RWPE2 (cell line): ENCODE measurements at regions not wholly inside any gene's neighbourhood (a gene's known extent, or its start where the extent isn't known, plus 50 kb on each side); places are given as distances from the start of the nearest gene placed in this dataset.
A peak's percentile ranks its signal among the peaks of the same experiment; 100 is the strongest.

Source experiments
- ATAC-seq: fragments of 200-7000 bp; cut with Tn5 transposase; 3 replicates; pipeline ENCODE4 v1.9.1; 2021; ENCODE audit warnings: low read depth
- DNase-seq: peaks from one replicate; pipeline ENCODE4 v3.0.0-alpha.2; 2020; ENCODE audit warnings: low spot score
- H3K27ac ChIP-seq: fragments of 450-650 bp; 2 replicates; pipeline ENCODE4 v1.5.1; 2017; ENCODE audit warnings: mild to moderate bottlenecking; ENCODE audit not compliant: poor library complexity, severe bottlenecking
- H3K27me3 ChIP-seq: fragments of 250-450 bp; sonication (Bioruptor Pico); 2 replicates; pipeline ENCODE4 v1.5.1; 2021; ENCODE audit warnings: mild to moderate bottlenecking, moderate library complexity; ENCODE audit not compliant: insufficient read depth, poor library complexity, severe bottlenecking
- H3K36me3 ChIP-seq: fragments of 250-450 bp; sonication (Bioruptor Pico); 2 replicates; pipeline ENCODE4 v1.5.1; 2020; ENCODE audit warnings: low read depth, mild to moderate bottlenecking, moderate library complexity
- H3K4me1 ChIP-seq: fragments of 250-450 bp; sonication (Bioruptor Pico); 2 replicates; pipeline ENCODE4 v1.5.1; 2021; ENCODE audit warnings: mild to moderate bottlenecking, moderate library complexity; ENCODE audit not compliant: insufficient read depth, poor library complexity, severe bottlenecking
- H3K4me3 ChIP-seq: fragments of 250-450 bp; sonication (Bioruptor Pico); 2 replicates; pipeline ENCODE4 v1.5.1; 2021; ENCODE audit warnings: mild to moderate bottlenecking, moderate library complexity; ENCODE audit not compliant: severe bottlenecking
- H3K9me3 ChIP-seq: fragments of 250-450 bp; sonication (Bioruptor Pico); 2 replicates; pipeline ENCODE4 v1.5.1; 2021; ENCODE audit warnings: mild to moderate bottlenecking, moderate library complexity; ENCODE audit not compliant: severe bottlenecking
- TF ChIP-seq, protein P1 (sequence below): fragments of 450-650 bp; IDR thresholded peaks from one replicate; pipeline ENCODE4 v1.5.1; 2017; ENCODE audit warnings: mild to moderate bottlenecking, moderate library complexity; ENCODE audit not compliant: poor library complexity, severe bottlenecking

DNA sequence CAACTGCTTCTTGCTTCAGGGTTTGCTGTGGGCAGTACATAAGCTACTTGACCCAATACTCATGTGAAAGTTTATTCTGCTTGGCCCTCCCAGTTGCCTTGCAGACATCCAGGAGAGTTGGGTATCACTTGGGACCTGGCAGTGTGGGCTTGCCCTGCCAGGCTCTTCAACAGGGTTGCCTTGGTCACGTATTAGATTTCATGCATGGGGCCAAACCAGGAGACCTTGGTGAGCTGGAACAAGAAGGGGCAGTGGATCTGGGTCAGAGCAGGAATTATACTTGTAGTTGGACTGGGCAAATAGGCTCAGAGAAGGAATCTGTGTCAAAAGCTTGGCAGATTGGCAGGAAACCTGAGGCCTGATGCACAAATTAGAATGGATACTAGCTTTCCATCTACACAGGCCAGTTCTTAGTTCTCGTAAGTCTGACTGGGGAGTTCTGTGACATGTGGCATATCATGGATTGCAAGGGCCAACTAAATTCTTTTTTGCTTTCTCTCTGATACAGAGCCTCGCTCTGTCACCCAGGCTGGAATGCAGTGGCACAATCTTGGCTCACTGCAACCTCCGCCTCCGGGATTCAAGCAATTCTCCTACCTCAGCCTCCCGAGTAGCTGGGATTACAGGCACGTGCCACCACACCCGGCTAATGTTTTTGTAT is 192.6 kb upstream of the SERP2 start:
- Histone ChIP-seq H3K27ac (peak overlapping the region; percentile 25), H3K4me3 (no peak overlapping the region), H3K4me1 (peaks cover 11% of the 10 kb centered on the region), H3K36me3 (no peaks in the 10 kb centered on the region), H3K27me3 (no peaks in the 10 kb centered on the region), H3K9me3 (no peaks in the 10 kb centered on the region)
- no peak for DNase-seq
- ATAC-seq: no peak
- TF ChIP-seq, protein P1, sequence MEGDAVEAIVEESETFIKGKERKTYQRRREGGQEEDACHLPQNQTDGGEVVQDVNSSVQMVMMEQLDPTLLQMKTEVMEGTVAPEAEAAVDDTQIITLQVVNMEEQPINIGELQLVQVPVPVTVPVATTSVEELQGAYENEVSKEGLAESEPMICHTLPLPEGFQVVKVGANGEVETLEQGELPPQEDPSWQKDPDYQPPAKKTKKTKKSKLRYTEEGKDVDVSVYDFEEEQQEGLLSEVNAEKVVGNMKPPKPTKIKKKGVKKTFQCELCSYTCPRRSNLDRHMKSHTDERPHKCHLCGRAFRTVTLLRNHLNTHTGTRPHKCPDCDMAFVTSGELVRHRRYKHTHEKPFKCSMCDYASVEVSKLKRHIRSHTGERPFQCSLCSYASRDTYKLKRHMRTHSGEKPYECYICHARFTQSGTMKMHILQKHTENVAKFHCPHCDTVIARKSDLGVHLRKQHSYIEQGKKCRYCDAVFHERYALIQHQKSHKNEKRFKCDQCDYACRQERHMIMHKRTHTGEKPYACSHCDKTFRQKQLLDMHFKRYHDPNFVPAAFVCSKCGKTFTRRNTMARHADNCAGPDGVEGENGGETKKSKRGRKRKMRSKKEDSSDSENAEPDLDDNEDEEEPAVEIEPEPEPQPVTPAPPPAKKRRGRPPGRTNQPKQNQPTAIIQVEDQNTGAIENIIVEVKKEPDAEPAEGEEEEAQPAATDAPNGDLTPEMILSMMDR: no peak

DNA sequence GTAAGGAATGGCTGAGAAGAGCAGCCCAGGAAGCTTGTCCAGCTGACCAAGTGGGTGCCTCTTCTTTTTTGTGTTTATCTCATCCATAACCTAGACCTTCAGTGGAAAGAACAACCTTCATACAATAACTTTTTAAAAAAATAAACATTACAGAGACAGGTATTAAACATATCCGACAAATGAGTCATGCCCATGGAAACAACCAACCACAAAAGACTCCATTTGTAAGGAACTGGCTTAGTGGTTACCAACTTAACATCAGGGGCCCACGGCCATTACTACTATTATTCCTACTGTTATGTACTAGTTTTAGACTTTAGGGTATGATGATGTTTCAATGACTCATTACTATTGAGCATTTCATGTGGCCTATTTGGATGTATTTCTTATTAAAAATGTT is 191.7 kb upstream of the SERP2 start:
- no peak overlapping the region for H3K4me3 ChIP-seq
- DNase-seq (no peak), ATAC-seq (peak; percentile 59)
- no peaks in the 10 kb centered on the region for H3K27me3 ChIP-seq
- H3K9me3 ChIP-seq: no peaks in the 10 kb centered on the region
- TF ChIP-seq, protein P1: no peak
- peak overlapping the region; percentile 25 for H3K27ac ChIP-seq
- peaks cover 11% of the 10 kb centered on the region for H3K4me1 ChIP-seq
- H3K36me3 ChIP-seq: no peaks in the 10 kb centered on the region

DNA sequence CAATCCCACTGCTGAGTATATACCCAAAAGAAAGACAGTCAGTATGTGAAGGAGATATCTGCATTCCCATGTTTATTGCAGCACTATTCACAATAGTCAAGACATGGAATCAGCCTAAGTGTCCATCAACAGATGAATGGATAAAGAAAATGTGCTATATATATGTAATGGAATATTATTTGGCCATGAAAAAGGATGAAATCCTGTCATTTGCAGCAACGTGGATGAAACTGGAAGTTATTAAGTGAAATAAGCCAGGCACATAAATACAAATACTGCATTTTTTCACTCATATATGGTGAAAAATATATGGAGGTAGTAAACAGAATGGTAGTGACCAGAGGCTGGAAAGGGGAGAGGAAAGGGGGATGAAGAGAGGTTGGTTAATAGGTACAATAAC is 188.9 kb upstream of the SERP2 start:
- DNase-seq: no peak
- TF ChIP-seq, protein P1: no peak
- Histone ChIP-seq H3K9me3 (no peaks in the 10 kb centered on the region), H3K4me1 (peaks cover 29% of the 10 kb centered on the region), H3K27ac (no peak overlapping the region), H3K36me3 (no peaks in the 10 kb centered on the region), H3K27me3 (no peaks in the 10 kb centered on the region), H3K4me3 (no peak overlapping the region)
- no peak for ATAC-seq

DNA sequence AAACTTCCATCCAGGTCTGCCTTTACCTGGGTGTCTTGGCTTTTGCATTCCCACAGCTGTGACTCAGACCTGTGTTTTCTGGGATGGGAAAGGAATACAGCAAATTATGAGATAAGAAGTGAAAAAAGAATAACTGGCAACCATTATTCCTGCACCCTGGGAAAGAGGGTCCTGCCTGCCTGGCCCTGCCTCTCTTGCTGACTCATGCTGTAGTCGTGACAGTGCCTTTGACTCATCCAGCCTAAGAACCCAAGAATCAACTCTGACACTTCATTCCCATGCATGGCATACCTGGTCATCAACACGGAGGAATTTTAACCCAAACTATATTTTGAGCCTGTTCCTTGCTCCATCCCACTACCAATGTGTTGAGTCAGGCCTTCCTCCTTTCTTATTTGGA is 185.4 kb upstream of the SERP2 start:
- peak overlapping the region; percentile 86 for H3K27ac ChIP-seq
- no peaks in the 10 kb centered on the region for H3K36me3 ChIP-seq
- ATAC-seq (peak; percentile 93), DNase-seq (peak; percentile 77)
- no peaks in the 10 kb centered on the region for H3K9me3 ChIP-seq
- no peak overlapping the region for H3K4me3 ChIP-seq
- no peaks in the 10 kb centered on the region for H3K27me3 ChIP-seq
- peaks cover 18% of the 10 kb centered on the region for H3K4me1 ChIP-seq
- TF ChIP-seq, protein P1: no peak

DNA sequence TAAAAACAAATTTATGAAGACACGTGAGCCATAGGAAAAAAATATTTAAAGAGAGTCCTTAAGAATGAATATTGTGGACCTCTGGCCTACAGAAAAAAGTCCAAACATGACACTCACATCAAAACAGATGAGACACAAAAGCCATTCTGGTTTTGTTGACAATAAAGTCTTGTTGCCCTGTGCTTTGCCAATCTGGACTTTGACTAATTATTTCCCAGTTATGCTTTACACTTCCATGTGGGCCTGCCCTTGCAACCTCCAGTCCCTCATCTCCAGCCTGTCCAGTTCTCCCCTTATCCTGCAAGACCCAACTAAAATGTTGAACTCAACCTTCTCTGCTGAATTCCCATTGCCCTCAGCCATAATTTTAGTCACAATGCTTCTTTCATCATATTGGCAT is 184.5 kb upstream of the SERP2 start:
- Histone ChIP-seq H3K4me3 (no peak overlapping the region), H3K4me1 (peaks cover 18% of the 10 kb centered on the region), H3K27me3 (no peaks in the 10 kb centered on the region), H3K9me3 (no peaks in the 10 kb centered on the region), H3K27ac (peak overlapping the region; percentile 86), H3K36me3 (no peaks in the 10 kb centered on the region)
- ATAC-seq (no peak), DNase-seq (no peak)
- TF ChIP-seq, protein P1: no peak
